ENCODE measurements at regions not wholly inside any gene's neighbourhood (a gene's known extent, or its start where the extent isn't known, plus 50 kb on each side); places are given as distances from the start of the nearest gene placed in this dataset.
A peak's percentile ranks its signal among the peaks of the same experiment; 100 is the strongest.

DNA sequence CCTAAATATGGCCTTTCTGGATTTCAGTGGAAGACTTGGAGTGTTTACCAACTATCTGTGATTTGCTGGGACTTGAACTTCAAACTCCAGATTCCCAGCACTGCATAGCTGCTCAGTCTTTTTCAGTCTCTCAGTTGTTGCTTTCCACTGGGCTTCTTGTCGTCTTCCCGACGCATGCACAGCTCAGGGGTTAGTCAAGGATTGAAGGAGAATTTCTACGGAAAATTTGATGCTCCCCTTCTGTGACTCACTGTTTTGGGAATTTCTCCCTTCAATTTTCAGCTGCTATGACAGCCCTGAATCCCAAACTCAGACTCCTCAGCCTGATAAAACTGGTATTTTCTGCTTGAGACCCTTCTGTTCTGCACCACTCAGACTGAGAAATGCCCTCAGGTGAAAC is 91.7 kb downstream of the CYP26A1 start:
- H3K9me3 Mint-ChIP-seq: peaks cover 5 to 12% (median 8%) of the 10 kb centered on the region in 5 donors
- peaks cover 0 to 16% (median 5%) of the 10 kb centered on the region in 3 donors for H3K36me3 Mint-ChIP-seq
- ChIA-PET POLR2A (no interaction called here), CTCF (no interaction called here)
- H3K27me3 Mint-ChIP-seq: peaks cover 2 to 32% of the 10 kb centered on the region in 2 donors
- Histone ChIP-seq H3K27me3 (ENCODE audit: insufficient read depth, low read length, poor library complexity, severe bottlenecking) (no peaks in the 10 kb centered on the region), H3K36me3 (ENCODE audit: insufficient read depth, low read length) (no peaks in the 10 kb centered on the region), H3K4me3 (ENCODE audit: low read length) (no peak overlapping the region), H3K27ac (ENCODE audit: low read depth, low read length) (no peak overlapping the region), H3K9me3 (ENCODE audit: low read length) (no peaks in the 10 kb centered on the region), H3K4me1 (ENCODE audit: insufficient read depth, low read length) (no peaks in the 10 kb centered on the region)
- DNase-seq: no peak
- no peaks in the 10 kb centered on the region for H3K4me1 Mint-ChIP-seq
- H3K4me3 Mint-ChIP-seq: no peak overlapping the region
- no peak overlapping the region for H3K27ac Mint-ChIP-seq

- Histone ChIP-seq H3K4me1 (ENCODE audit: insufficient read depth, low read length) (no peaks in the 10 kb centered on the region), H3K9me3 (ENCODE audit: low read length) (no peaks in the 10 kb centered on the region), H3K27ac (ENCODE audit: low read depth, low read length) (no peak overlapping the region), H3K4me3 (ENCODE audit: low read length) (no peak overlapping the region), H3K36me3 (ENCODE audit: insufficient read depth, low read length) (no peaks in the 10 kb centered on the region), H3K27me3 (ENCODE audit: insufficient read depth, low read length, poor library complexity, severe bottlenecking) (no peaks in the 10 kb centered on the region)
- no peaks in the 10 kb centered on the region for H3K4me1 Mint-ChIP-seq
- ChIA-PET CTCF (no interaction called here), POLR2A (no interaction called here)
- H3K36me3 Mint-ChIP-seq: peaks cover 0 to 19% (median 5%) of the 10 kb centered on the region in 3 donors
- H3K27ac Mint-ChIP-seq: no peak overlapping the region
- H3K9me3 Mint-ChIP-seq: peaks cover 8 to 16% (median 12%) of the 10 kb centered on the region in 5 donors
- DNase-seq: no peak
- peaks cover 2 to 34% of the 10 kb centered on the region in 2 donors for H3K27me3 Mint-ChIP-seq
- H3K4me3 Mint-ChIP-seq: peak overlapping the region in 1 of 7 donors; percentile 51
These were observed 92.4 kb downstream of the CYP26A1 start for GRCh38 chr10:93166134-93166533.

DNA sequence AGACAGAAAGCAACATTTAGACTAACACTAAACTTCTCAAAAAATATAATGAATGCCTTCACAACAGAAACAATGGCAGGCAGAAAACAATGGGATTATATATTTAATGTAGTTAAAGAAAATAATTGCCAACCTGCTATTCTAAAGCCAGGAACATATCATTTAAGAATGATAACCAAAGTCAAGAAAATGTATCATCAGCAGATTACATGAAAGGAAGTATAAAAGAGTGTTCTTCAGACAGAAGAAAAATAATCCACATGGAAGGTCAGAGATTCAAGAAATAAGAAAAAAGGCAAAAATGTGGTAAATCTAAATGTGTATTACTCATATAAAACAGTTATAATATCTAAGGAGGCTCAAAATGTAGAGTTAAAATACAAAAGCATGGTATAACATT is 98.1 kb downstream of the CYP26A1 start:
- H3K36me3 ChIP-seq (ENCODE audit: insufficient read depth, low read length): no peaks in the 10 kb centered on the region
- H3K4me1 Mint-ChIP-seq: no peaks in the 10 kb centered on the region
- H3K27ac Mint-ChIP-seq: no peak overlapping the region
- no peak overlapping the region for H3K27ac ChIP-seq (ENCODE audit: low read depth, low read length)
- POLR2A ChIA-PET: no interaction called here
- H3K9me3 ChIP-seq (ENCODE audit: low read length): no peaks in the 10 kb centered on the region
- no peaks in the 10 kb centered on the region for H3K4me1 ChIP-seq (ENCODE audit: insufficient read depth, low read length)
- H3K27me3 ChIP-seq (ENCODE audit: insufficient read depth, low read length, poor library complexity, severe bottlenecking): no peaks in the 10 kb centered on the region
- no peak overlapping the region for H3K4me3 ChIP-seq (ENCODE audit: low read length)
- peaks cover 10 to 19% (median 14%) of the 10 kb centered on the region in 5 donors for H3K9me3 Mint-ChIP-seq
- H3K36me3 Mint-ChIP-seq: peaks cover 0 to 13% (median 3%) of the 10 kb centered on the region in 3 donors
- CTCF ChIA-PET: no interaction called here
- H3K27me3 Mint-ChIP-seq: peaks cover 8 to 18% of the 10 kb centered on the region in 2 donors
- DNase-seq: no peak
- H3K4me3 Mint-ChIP-seq: no peak overlapping the region

DNA sequence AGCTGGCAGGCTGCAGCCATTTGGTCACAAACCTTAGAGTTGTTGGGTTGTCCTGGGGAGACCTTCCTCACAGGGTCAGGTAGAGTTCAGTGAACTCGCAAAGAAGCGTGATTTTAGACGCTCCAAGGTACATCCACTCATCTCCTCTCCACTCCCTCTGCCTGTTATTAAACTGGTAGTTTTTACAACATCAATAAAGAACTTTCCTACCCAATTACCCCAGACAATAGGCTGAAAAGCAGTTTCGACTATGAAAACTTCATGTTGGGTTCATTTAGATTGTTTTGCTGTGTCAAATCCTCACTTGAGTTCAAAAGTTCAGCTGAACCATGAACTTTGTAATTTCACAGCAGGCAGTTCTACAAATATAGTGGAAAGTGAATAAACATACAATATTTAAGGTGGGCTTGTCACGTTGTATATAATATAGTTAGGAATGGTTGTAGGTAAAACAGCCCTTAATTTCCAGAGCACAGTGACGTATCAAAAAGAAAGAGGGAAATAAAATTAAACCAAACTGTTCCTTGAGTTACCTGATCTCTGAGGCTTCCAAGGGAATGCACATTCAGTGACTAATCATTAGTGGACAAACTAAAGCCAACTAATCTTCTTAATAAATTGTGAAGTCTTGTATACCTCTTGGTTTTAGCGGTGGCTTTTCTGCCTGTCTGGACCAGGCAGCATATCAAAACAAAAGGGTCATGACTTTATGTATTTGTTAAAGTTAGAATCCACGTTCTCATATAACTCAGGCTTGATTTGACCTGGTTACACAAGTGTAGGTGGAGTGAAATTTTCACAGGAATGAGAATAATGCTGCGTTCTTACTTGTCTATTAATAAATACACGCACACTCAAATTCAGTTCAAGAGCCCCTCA is 100.5 kb downstream of the CYP26A1 start:
- ChIA-PET POLR2A (no interaction called here), CTCF (no interaction called here)
- Histone ChIP-seq H3K27ac (ENCODE audit: low read depth, low read length) (no peak overlapping the region), H3K36me3 (ENCODE audit: insufficient read depth, low read length) (no peaks in the 10 kb centered on the region), H3K9me3 (ENCODE audit: low read length) (no peaks in the 10 kb centered on the region), H3K27me3 (ENCODE audit: insufficient read depth, low read length, poor library complexity, severe bottlenecking) (no peaks in the 10 kb centered on the region), H3K4me1 (ENCODE audit: insufficient read depth, low read length) (no peaks in the 10 kb centered on the region), H3K4me3 (ENCODE audit: low read length) (no peak overlapping the region)
- Mint-ChIP-seq H3K27me3 (peaks cover 8 to 11% of the 10 kb centered on the region in 2 donors), H3K9me3 (peaks cover 10 to 17% (median 11%) of the 10 kb centered on the region in 5 donors), H3K27ac (no peak overlapping the region), H3K36me3 (peaks cover 0 to 8% (median 0%) of the 10 kb centered on the region in 3 donors), H3K4me3 (no peak overlapping the region), H3K4me1 (no peaks in the 10 kb centered on the region)
- no peak for DNase-seq

- no peaks in the 10 kb centered on the region for H3K9me3 ChIP-seq (ENCODE audit: low read length)
- Mint-ChIP-seq H3K4me1 (no peaks in the 10 kb centered on the region), H3K27me3 (peaks cover 4 to 11% of the 10 kb centered on the region in 2 donors), H3K27ac (no peak overlapping the region), H3K36me3 (peaks cover 0 to 1% (median 0%) of the 10 kb centered on the region in 3 donors), H3K4me3 (no peak overlapping the region), H3K9me3 (peaks cover 1 to 8% (median 5%) of the 10 kb centered on the region in 5 donors)
- H3K4me3 ChIP-seq (ENCODE audit: low read length): no peak overlapping the region
- ChIA-PET POLR2A (no interaction called here), CTCF (no interaction called here)
- H3K36me3 ChIP-seq (ENCODE audit: insufficient read depth, low read length): no peaks in the 10 kb centered on the region
- no peaks in the 10 kb centered on the region for H3K27me3 ChIP-seq (ENCODE audit: insufficient read depth, low read length, poor library complexity, severe bottlenecking)
- no peak for DNase-seq
- H3K27ac ChIP-seq (ENCODE audit: low read depth, low read length): no peak overlapping the region
- H3K4me1 ChIP-seq (ENCODE audit: insufficient read depth, low read length): no peaks in the 10 kb centered on the region
These were observed 101.8 kb downstream of the CYP26A1 start for GRCh38 chr10:93175490-93175889.

DNA sequence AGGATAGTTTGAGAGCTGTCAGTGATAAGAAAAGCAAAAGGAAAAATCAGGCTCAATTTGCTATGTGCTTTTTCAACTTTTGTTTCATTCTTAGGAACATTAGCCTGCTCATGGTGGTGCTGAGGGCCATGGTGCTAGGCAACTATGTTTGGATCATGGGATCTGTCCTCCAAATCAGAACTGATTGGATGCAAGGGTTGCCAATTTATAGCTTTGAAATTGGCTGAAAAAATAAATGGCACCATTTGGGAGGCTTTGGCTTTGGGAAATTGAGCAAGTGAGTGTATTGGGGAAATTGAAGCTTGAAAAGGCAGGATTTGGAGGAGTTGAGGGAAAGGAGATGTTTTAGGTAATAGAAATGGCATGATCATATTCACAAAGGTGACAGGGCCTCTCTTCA is 103.8 kb downstream of the CYP26A1 start:
- H3K4me1 Mint-ChIP-seq: no peaks in the 10 kb centered on the region
- H3K36me3 Mint-ChIP-seq: no peaks in the 10 kb centered on the region
- H3K36me3 ChIP-seq (ENCODE audit: insufficient read depth, low read length): no peaks in the 10 kb centered on the region
- no peak overlapping the region for H3K4me3 Mint-ChIP-seq
- no peak for DNase-seq
- H3K27ac Mint-ChIP-seq: peak overlapping the region in 2 of 8 donors; percentile 1 to 68
- CTCF ChIA-PET: no interaction called here
- no peak overlapping the region for H3K27ac ChIP-seq (ENCODE audit: low read depth, low read length)
- H3K9me3 ChIP-seq (ENCODE audit: low read length): no peaks in the 10 kb centered on the region
- no peaks in the 10 kb centered on the region for H3K27me3 ChIP-seq (ENCODE audit: insufficient read depth, low read length, poor library complexity, severe bottlenecking)
- no peaks in the 10 kb centered on the region for H3K4me1 ChIP-seq (ENCODE audit: insufficient read depth, low read length)
- POLR2A ChIA-PET: no interaction called here
- no peaks in the 10 kb centered on the region for H3K9me3 Mint-ChIP-seq
- H3K27me3 Mint-ChIP-seq: peaks cover 4 to 11% of the 10 kb centered on the region in 2 donors
- H3K4me3 ChIP-seq (ENCODE audit: low read length): no peak overlapping the region

DNA sequence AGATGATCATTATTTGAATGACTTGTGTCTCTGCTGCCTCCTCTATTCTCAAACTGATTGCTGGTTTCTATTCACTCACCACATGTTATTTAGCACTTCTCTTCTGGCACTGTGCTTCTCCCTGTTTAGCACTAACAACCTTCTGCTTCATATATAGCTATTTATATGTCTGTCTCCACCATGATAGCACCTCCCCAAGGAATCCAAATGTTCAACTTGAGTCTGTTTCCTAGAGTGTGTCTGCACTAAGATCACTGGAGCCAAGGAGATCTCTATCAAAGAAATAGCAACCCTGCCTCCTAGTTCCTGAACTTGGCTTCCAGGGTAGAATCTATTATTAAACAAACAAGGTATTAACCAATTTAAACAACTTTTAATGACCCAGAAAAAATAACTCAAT is 104.5 kb downstream of the CYP26A1 start:
- Histone ChIP-seq H3K27me3 (ENCODE audit: insufficient read depth, low read length, poor library complexity, severe bottlenecking) (no peaks in the 10 kb centered on the region), H3K27ac (ENCODE audit: low read depth, low read length) (no peak overlapping the region), H3K9me3 (ENCODE audit: low read length) (no peaks in the 10 kb centered on the region), H3K4me3 (ENCODE audit: low read length) (no peak overlapping the region), H3K4me1 (ENCODE audit: insufficient read depth, low read length) (no peaks in the 10 kb centered on the region), H3K36me3 (ENCODE audit: insufficient read depth, low read length) (no peaks in the 10 kb centered on the region)
- H3K27me3 Mint-ChIP-seq: peaks cover 4 to 7% of the 10 kb centered on the region in 2 donors
- no peaks in the 10 kb centered on the region for H3K4me1 Mint-ChIP-seq
- H3K36me3 Mint-ChIP-seq: no peaks in the 10 kb centered on the region
- no peak overlapping the region for H3K4me3 Mint-ChIP-seq
- ChIA-PET CTCF (no interaction called here), POLR2A (no interaction called here)
- H3K9me3 Mint-ChIP-seq: no peaks in the 10 kb centered on the region
- no peak for DNase-seq
- H3K27ac Mint-ChIP-seq: no peak overlapping the region

GRCh38 chr10:93180482-93180931 is 106.8 kb downstream of the CYP26A1 start:
- DNase-seq: no peak
- ChIA-PET POLR2A (interaction anchor here (0.7 kb wide), 1 partner anchor 141 kb away, joined by 4 read pairs; no protein-coding TSS in a partner anchor), CTCF (no interaction called here)
- H3K4me3 Mint-ChIP-seq: no peak overlapping the region
- no peaks in the 10 kb centered on the region for H3K9me3 Mint-ChIP-seq
- Histone ChIP-seq H3K27me3 (ENCODE audit: insufficient read depth, low read length, poor library complexity, severe bottlenecking) (no peaks in the 10 kb centered on the region), H3K9me3 (ENCODE audit: low read length) (no peaks in the 10 kb centered on the region), H3K27ac (ENCODE audit: low read depth, low read length) (no peak overlapping the region), H3K4me1 (ENCODE audit: insufficient read depth, low read length) (no peaks in the 10 kb centered on the region), H3K4me3 (ENCODE audit: low read length) (no peak overlapping the region), H3K36me3 (ENCODE audit: insufficient read depth, low read length) (no peaks in the 10 kb centered on the region)
- peaks cover 6 to 11% of the 10 kb centered on the region in 2 donors for H3K27me3 Mint-ChIP-seq
- no peaks in the 10 kb centered on the region for H3K4me1 Mint-ChIP-seq
- no peak overlapping the region for H3K27ac Mint-ChIP-seq
- no peaks in the 10 kb centered on the region for H3K36me3 Mint-ChIP-seq

Data from CD8-positive, alpha-beta memory T cell (primary cell).